Left renal cortex interstitium (tissue), 4 donors: ENCODE measurements at regions not wholly inside any gene's neighbourhood (a gene's known extent, or its start where the extent isn't known, plus 50 kb on each side); places are given as distances from the start of the nearest gene placed in this dataset.
A peak's percentile ranks its signal among the peaks of the same experiment; 100 is the strongest.

Experiments used
- DNase-seq, 4 donors: peaks; one replicate each; pipeline ENCODE4 v3.0.0-alpha.2; 2013; ENCODE audit warnings: low read depth in 4 of 4, low spot score in 2 of 4, missing footprints in 1 of 4

- no peak for DNase-seq
Measured at GRCh38 chr3:127033171-127033570, 50.3 kb downstream of the PLXNA1 start.

DNA sequence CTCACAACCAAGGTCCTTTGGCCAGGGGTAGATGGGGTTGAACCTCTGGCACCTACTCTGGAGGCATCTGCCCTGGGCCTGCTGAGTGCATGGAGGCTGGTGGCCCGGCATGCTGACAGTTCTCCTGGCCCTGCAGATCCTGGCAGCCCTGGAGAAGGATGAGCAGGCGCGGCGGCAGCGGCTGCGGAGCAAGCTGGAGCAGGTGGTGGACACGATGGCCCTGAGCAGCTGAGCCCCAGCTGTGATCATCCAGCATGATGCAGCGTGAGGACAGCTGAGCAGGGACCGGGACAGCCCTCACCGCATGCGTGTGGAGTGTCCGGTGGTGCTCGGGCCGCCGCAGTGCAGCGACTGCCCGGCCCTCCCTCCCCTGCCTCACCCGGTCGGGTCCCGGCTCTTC is 50.9 kb downstream of the PLXNA1 start:
- DNase-seq, result no peak

DNA sequence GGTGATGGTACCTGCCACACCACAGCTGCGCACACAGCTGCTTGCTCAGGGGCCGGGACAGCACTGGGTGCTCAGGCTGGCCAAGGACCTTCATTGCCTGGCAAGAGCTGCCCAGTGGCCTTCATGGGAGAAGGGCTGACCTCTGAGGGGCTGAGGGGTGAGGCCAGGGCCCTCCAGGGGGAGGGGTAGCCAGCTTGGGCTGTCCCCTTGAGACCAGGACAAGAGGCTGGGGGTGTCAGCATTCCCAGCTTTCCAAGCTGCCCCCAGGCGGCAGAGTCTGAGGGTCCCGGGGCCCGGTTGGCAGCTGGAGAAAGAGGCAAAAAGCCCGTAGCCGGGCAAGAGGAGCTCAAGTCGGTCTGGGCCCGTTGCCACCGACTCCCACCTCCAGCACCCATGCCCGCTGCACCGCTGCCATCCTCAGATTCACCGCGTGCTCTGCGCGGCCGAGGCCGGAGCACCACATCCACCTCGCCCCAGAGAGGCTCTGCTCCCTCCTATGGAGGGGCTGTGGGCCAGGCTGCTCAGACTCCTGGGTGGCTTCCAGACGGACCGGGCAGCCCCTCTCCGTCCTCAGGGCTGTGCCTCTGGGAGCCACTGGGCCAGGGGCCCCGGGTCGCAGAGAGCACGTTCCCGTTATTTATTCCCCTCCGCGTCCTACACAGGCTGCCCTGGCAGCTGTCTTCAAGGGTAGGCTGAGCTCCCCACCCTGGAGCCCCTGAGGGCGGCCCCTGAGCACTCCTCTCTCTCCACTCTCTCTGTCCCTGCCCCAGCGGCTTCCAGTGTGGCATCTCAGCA is 51.5 kb downstream of the PLXNA1 start:
- DNase-seq, result no peak

DNA sequence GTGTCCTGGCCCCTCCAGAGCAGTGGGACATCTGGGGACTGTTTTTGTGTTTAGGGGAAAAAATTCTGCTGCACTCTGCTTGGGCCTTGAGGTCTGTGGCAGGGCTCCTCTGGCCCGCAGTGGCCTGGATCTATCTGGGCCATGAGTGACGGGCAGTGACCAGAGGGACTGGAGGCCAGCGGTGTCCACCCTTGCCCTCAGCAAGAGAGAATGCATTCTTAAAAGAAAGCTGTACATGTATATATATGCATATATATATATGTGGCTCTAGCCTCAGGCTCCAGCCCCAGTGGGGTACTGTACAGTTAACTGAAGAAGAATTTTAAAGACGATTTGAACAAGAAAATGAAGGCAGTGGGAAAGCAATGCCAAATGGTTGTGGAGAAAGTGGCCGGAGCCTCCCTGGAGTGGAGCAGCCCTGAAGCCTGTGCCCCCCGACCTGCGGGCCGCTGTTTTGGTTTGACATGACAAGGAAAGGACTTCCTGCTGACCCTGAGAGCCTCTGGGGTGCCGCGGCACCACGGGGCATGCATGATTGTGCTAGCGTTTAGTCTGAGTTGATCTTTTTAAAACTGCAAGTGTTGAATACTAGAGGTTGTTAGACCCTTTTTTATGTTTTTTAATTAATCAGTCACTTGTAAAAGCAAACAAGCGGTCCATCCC is 52.2 kb downstream of the PLXNA1 start:
- no peak for DNase-seq

DNA sequence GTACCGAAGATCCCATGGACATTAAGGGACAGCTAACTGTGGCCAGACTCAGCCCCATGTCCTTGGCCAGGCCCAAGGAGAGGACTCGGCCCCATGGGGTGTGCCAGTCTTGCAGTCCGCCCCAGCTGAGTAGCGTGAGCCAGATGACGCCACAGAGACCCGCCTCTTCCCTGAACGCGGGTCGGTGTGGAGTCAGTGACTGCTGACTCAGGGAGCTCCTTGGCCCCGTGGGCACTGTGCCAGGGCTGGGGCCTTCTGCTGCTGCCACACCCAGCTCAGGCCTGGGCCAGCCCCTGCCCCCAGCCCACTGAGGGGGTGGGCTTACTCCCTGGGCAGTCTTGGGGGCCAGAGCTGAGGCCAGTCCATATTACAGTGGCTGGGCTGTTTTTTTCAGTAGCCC is 52.8 kb downstream of the PLXNA1 start:
- DNase-seq, result no peak

DNA sequence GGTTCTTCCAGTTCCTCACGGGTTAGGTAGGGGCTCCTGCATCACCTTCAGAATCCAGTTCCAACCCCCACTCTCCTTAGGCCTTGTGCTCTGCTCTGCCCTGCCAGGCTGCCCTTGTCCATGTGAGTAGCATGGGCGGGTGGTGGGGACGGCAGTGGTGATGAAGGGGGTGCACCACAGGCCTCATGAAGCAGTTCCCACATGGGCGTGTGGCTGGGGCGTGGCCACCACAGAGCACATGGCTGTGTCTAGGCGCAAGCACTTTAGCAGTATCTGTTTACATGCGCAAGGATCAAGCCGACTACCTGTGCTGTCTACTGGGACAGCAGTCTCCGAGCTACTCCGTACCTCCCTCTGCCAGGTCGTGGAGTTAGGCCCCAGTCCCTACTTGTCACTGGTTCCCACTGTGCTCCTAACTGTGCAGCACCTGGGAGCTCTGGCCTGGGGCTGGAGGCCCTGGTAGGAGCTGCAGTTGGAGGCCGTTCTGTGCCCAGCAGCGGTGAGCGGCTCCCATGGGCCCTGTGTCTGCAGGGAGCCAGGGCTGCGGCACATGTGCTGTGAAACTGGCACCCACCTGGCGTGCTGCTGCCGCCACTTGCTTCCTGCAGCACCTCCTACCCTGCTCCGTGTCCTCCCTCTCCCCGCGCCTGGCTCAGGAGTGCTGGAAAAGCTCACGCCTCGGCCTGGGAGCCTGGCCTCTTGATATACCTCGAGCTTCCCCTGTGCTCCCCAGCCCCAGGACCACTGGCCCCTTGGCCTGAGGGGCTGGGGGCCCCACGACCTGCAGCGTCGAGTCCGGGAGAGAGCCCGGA is 53.5 kb downstream of the PLXNA1 start:
- no peak for DNase-seq

- DNase-seq, result no peak
Measured at GRCh38 chr3:127037021-127037400, 54.1 kb downstream of the PLXNA1 start.

GRCh38 chr3:127037418-127037841 is 54.5 kb downstream of the PLXNA1 start:
- DNase-seq, result no peak

DNA sequence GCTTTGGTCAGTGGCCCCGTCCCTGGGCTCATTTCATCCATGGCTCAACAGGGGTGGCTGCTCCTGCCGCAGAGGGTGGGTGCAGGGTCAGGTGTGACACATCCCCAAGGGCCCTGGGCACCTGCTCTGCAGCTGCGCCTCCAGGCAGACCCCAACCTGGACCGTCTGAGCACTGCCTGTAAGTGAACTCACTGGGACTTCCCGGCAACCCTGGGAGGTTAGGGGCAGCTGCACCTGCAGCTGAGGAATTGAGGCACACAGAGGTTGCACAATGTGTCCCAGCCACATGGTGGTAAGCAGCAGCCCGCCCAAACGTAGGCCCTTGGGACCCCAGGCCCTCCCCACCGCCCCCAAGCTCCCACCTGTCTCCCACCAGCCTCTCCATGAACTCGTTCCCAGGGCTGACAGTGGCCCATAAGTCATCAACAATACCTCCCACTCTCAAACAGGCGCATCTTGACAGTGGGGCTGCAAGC is 55.1 kb downstream of the PLXNA1 start:
- no peak for DNase-seq

DNA sequence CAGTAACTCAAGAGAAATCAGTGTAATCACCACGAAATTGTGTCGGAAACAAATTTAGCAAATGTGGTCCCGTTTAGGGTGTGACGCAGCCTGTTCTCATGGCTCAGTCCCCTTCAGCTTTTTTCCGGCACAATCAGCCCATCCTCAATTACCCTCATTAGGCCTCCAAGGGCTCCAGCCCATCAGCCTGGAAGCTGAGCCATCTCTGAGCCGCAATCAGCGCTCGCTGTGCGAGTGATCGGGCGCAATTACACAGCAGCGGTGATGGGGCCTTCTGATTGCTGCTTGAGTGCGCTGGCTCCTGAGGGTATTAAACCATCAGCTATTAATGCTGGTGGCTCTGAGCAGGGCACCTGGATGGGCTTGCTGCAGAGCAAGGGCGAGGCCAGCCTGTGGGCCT is 55.6 kb downstream of the PLXNA1 start:
- no peak for DNase-seq

GRCh38 chr3:127038923-127039581 is 56.1 kb downstream of the PLXNA1 start:
- DNase-seq, result no peak

DNA sequence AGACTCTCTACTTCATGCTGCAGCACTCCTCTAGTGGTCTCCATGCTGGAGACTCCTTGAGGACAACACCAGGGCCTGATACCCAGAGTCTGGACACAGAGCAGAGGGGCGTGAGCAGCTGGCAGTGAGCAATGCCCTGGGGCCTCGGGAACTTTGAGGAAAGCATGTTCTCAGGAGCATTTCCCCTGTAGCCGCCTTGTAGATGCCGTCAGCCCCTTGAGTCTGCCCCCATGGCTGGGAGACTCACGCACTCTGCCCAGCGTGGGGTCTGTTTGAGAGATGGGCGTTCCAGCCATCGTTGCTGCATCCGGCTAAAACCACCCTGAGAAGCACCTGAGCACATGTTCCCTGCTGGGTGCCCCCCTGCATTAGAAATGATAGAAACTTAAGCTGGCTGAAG is 56.8 kb downstream of the PLXNA1 start:
- no peak for DNase-seq

DNA sequence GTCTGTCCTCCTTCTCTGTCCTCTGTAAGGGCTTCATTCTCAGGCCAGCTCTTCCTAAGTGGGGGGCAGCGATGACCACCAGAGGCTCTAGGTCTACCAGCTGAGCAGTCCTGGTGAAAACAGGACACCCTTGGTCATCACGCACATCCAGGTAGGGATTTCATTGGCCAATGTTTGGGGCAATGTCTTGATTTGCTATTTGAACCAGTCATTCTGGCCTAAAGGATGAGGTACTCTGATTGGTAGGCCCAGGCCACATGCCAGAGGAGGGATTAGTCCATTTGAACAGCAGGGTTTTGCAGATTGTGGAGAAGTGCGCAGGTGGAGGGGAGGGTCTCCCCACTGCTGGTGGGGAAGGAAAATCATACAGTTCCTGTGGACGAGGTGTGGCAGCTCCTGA is 57.3 kb downstream of the PLXNA1 start:
- no peak for DNase-seq

DNA sequence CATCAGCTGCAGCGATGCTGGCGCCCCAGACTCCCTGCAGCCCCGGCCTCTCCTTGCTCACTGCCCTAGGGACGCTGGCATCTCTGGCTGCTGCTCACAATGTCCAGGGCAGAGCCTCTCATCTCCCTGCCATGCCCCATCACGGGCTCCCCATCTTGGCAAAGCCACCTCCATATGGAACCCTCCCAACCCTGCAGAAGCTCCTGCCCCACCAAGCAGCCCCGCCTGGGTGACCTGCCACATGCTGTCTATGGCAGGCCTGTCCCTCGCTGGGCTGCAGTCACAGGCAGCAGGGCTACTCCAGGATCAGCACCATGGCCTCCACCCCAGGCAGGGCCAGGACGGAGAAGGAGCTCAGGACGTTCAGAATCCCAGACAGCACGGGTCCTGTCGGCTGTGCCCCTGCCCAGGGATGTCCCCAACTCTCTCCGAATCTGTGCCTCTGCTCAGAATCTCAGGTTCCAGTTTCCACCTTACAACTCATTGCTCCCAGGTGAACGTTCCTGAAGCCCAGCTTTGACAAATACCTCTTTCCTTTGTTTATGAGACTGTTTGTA is 58.4 kb downstream of the PLXNA1 start:
- DNase-seq, result no peak

DNA sequence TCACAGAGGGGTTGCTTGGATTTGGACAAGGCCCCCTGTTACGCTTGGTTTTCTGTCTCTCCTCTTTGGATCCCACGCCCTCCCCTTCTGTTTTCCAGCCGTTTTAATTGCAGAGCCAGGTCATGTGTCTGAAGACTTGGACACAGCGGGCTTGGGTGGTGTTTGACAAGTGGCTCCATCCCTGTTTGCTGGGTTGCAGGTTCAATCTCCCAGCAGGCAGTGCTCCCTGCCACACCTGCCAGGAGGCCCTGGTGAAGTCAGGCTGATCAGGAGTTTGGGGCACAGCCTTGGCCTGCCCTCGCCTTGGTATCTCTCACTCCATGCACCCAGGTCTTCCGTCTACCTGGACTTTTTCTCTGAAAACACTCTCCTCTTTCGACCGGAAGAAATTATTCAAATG is 59.0 kb downstream of the PLXNA1 start:
- no peak for DNase-seq

DNA sequence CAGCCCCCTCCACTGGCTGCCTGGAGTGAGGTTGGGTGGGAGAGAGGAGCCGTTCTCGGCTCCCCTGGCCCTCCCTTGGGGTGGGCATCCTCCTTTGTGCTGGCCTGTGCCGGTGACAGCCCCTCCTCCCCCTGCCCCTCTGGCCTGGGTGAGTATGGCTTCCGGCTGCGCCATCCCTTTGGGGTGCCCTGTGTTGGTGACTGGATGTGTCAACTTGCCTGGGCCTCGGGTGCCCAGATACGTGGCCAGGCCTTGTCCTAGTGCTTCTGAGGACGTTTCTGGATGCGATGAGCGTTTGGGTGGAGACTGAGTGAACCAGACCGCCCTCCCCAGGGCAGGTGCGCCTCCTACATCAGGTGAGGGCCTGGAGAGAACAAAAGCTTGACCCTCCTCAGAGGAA is 59.7 kb downstream of the PLXNA1 start:
- no peak for DNase-seq

DNA sequence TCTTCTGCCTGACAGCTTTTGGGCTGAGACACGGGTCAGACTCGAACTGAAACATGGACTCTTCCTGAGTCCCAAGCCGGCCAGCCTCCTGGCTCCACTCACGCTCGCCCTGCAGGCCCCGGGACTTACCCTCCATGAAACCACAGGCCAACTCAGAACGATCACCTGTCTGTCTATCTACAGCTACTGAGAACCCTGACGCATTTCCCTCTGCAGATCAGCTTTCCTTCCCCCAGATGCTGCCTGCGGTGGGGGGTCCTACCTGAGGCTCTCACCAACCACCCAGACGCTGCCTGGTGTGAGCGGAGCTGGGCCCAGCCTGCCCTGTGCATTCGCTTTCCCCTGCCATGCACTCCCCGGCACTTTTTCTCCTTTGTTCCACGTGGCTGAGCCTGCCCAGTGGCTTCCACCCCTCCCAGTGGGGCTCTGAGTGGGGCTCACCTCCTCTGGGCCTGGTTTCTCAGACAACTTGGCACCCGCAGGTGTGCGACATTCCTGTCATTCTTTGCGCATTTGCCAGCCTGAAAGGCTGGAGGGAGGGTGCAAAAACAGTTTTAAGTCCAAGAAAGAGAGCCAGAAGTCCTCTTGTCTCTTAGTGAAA is 60.2 kb downstream of the PLXNA1 start:
- peak in 1 of 4 donors; percentile 38 for DNase-seq

GRCh38 chr3:127043731-127044510 is 61.0 kb downstream of the PLXNA1 start:
- DNase-seq, result no peak

- no peak for DNase-seq
Measured at GRCh38 chr3:127044996-127045395, 62.1 kb downstream of the PLXNA1 start.
